Fibroblast of the aortic adventitia (primary cell): ENCODE measurements at regions not wholly inside any gene's neighbourhood (a gene's known extent, or its start where the extent isn't known, plus 50 kb on each side); places are given as distances from the start of the nearest gene placed in this dataset.
A peak's percentile ranks its signal among the peaks of the same experiment; 100 is the strongest.

Source experiments
- DNase-seq: peaks from one replicate; pipeline ENCODE4 v3.0.0-alpha.2; 2010; ENCODE audit warnings: low read depth
- H3K4me3 ChIP-seq: 2 replicates; pipeline ENCODE4 v1.5.1; 2011; ENCODE audit warnings: low read depth, mild to moderate bottlenecking, control low read depth, low read length, moderate library complexity
- CTCF ChIP-seq: IDR thresholded peaks from 2 replicates; pipeline ENCODE4 v1.5.1; 2011; ENCODE audit warnings: mild to moderate bottlenecking, low read length, control low read depth, inconsistent platforms; ENCODE audit not compliant: insufficient read depth

GRCh38 chr15:29933042-29933803 lies 111.0 kb upstream of the TJP1 start:
- no peak overlapping the region for H3K4me3 ChIP-seq
- DNase-seq = no peak
- TF ChIP-seq CTCF = no peak

- no peak for TF ChIP-seq CTCF
- DNase-seq = no peak
- H3K4me3 ChIP-seq = no peak overlapping the region
These were observed 103.8 kb upstream of the TJP1 start for GRCh38 chr15:29926083-29926388.

GRCh38 chr15:29925227-29926082 lies 103.2 kb upstream of the TJP1 start:
- no peak overlapping the region for H3K4me3 ChIP-seq
- peak; percentile 87 for TF ChIP-seq CTCF
- DNase-seq = peak; percentile 84

- no peak overlapping the region for H3K4me3 ChIP-seq
- no peak for TF ChIP-seq CTCF
- peak; percentile 89 for DNase-seq
These were observed 102.5 kb upstream of the TJP1 start for GRCh38 chr15:29924750-29925149.

GRCh38 chr15:29922191-29922590 lies 99.9 kb upstream of the TJP1 start:
- TF ChIP-seq CTCF = no peak
- no peak overlapping the region for H3K4me3 ChIP-seq
- no peak for DNase-seq

- H3K4me3 ChIP-seq = no peak overlapping the region
- no peak for TF ChIP-seq CTCF
- no peak for DNase-seq
These were observed 98.9 kb upstream of the TJP1 start for GRCh38 chr15:29921130-29921601.
